ENCODE measurements at regions not wholly inside any gene's neighbourhood (a gene's known extent, or its start where the extent isn't known, plus 50 kb on each side); places are given as distances from the start of the nearest gene placed in this dataset.

GRCh38 chr13:65727070-65727469 lies 1503.1 kb downstream of the PCDH9 start:
- intact Hi-C loops (cut with DNase I) = no loop called here
- Histone ChIP-seq H3K4me3 (no peak overlapping the region), H3K9me3 (no peaks in the 10 kb centered on the region), H3K36me3 (replicated peaks in 1 of 2; ENCODE audit: insufficient read depth in 1 of 2, low read depth in 2 of 2) (no peaks in the 10 kb centered on the region), H3K4me1 (no peaks in the 10 kb centered on the region), H3K27ac (no peak overlapping the region), H3K27me3 (no peaks in the 10 kb centered on the region)
- no peak for TF ChIP-seq POLR2A (IDR thresholded peaks at IDR 0.05)
- TF ChIP-seq CTCF (IDR thresholded peaks at IDR 0.05) = no peak
- DNase-seq (no peak), ATAC-seq (no peak)
- 54 to 55% methylated on average over 4 of the region's 4 CpGs for WGBS, 2 donors

GRCh38 chr13:65725006-65725405 lies 1505.1 kb downstream of the PCDH9 start:
- no peaks in the 10 kb centered on the region for H3K4me1 ChIP-seq
- intact Hi-C loops (cut with DNase I) = no loop called here
- H3K27ac ChIP-seq = no peak overlapping the region
- DNase-seq (no peak), ATAC-seq (no peak)
- no peaks in the 10 kb centered on the region for H3K36me3 ChIP-seq (replicated peaks in 1 of 2; ENCODE audit: insufficient read depth in 1 of 2, low read depth in 2 of 2)
- no peak overlapping the region for H3K4me3 ChIP-seq
- 31 to 52% methylated on average over 3 of the region's 3 CpGs for WGBS, 2 donors
- TF ChIP-seq POLR2A (IDR thresholded peaks at IDR 0.05) = no peak
- TF ChIP-seq CTCF (IDR thresholded peaks at IDR 0.05) = no peak
- H3K27me3 ChIP-seq = no peaks in the 10 kb centered on the region
- no peaks in the 10 kb centered on the region for H3K9me3 ChIP-seq

GRCh38 chr13:65724226-65724625 lies 1505.9 kb downstream of the PCDH9 start:
- WGBS, 2 donors = 65 to 71% methylated on average over 4 of the region's 4 CpGs
- Histone ChIP-seq H3K9me3 (no peaks in the 10 kb centered on the region), H3K4me1 (no peaks in the 10 kb centered on the region), H3K27ac (no peak overlapping the region), H3K27me3 (no peaks in the 10 kb centered on the region), H3K4me3 (no peak overlapping the region), H3K36me3 (replicated peaks in 1 of 2; ENCODE audit: insufficient read depth in 1 of 2, low read depth in 2 of 2) (no peaks in the 10 kb centered on the region)
- intact Hi-C loops (cut with DNase I) = no loop called here
- DNase-seq (no peak), ATAC-seq (no peak)
- no peak for TF ChIP-seq CTCF (IDR thresholded peaks at IDR 0.05)
- TF ChIP-seq POLR2A (IDR thresholded peaks at IDR 0.05) = no peak

GRCh38 chr13:65722506-65722905 lies 1507.6 kb downstream of the PCDH9 start:
- no peaks in the 10 kb centered on the region for H3K27me3 ChIP-seq
- intact Hi-C loops (cut with DNase I) = no loop called here
- WGBS, 2 donors = 66 to 71% methylated on average over 6 of the region's 6 CpGs
- H3K27ac ChIP-seq = no peak overlapping the region
- no peak overlapping the region for H3K4me3 ChIP-seq
- no peak for TF ChIP-seq CTCF (IDR thresholded peaks at IDR 0.05)
- H3K4me1 ChIP-seq = no peaks in the 10 kb centered on the region
- ATAC-seq (no peak), DNase-seq (no peak)
- no peaks in the 10 kb centered on the region for H3K9me3 ChIP-seq
- H3K36me3 ChIP-seq (replicated peaks in 1 of 2; ENCODE audit: insufficient read depth in 1 of 2, low read depth in 2 of 2) = no peaks in the 10 kb centered on the region

GRCh38 chr13:65719831-65720230 lies 1510.3 kb downstream of the PCDH9 start:
- WGBS, 2 donors = 53 to 65% methylated on average over 2 of the region's 2 CpGs

More at GRCh38 chr13:65719831-65720230, 1510.3 kb downstream of the PCDH9 start:
- Histone ChIP-seq H3K36me3 (replicated peaks in 1 of 2; ENCODE audit: insufficient read depth in 1 of 2, low read depth in 2 of 2) (no peaks in the 10 kb centered on the region), H3K27me3 (no peaks in the 10 kb centered on the region), H3K4me3 (no peak overlapping the region), H3K4me1 (no peaks in the 10 kb centered on the region), H3K27ac (no peak overlapping the region), H3K9me3 (no peaks in the 10 kb centered on the region)
- DNase-seq = no peak
- no peak for ATAC-seq
- intact Hi-C loops (cut with DNase I) = no loop called here
- TF ChIP-seq CTCF (IDR thresholded peaks at IDR 0.05) (no peak), POLR2A (IDR thresholded peaks at IDR 0.05) (no peak)
